Activated CD8-positive, alpha-beta T cell treated with anti-CD3 and anti-CD28 coated beads for 36 hours (primary cell): ENCODE measurements at regions not wholly inside any gene's neighbourhood (a gene's known extent, or its start where the extent isn't known, plus 50 kb on each side); places are given as distances from the start of the nearest gene placed in this dataset.

ENCODE experiments used
- ATAC-seq: fragments of 200-7000 bp; cut with Tn5 transposase; one replicate; pipeline ENCODE4 v1.10.0; 2021; ENCODE audit warnings: mild to moderate bottlenecking, moderate library complexity
- CTCF ChIA-PET: fragments of 350-600 bp; sonication (Branson Sonifier 250); formaldehyde crosslinking; loops from one replicate; lab custom pipeline; 2021; ENCODE audit warnings: antibody characterized with exemption; lab: Charles Lee
- POLR2A ChIA-PET: fragments of 350-600 bp; sonication (Branson Sonifier 250); formaldehyde crosslinking; loops from one replicate; lab custom pipeline; 2021; ENCODE audit warnings: antibody characterized with exemption; lab: Charles Lee
- DNase-seq: peaks from one replicate; pipeline ENCODE4 v3.0.0-alpha.2; 2020
- H3K27ac Mint-ChIP-seq: one replicate; pipeline ENCODE4 v1.8.0; 2021; ENCODE audit warnings: mild to moderate bottlenecking, mixed read lengths
- H3K27me3 Mint-ChIP-seq: one replicate; pipeline ENCODE4 v1.8.0; 2021; ENCODE audit warnings: mixed read lengths
- H3K36me3 Mint-ChIP-seq: one replicate; pipeline ENCODE4 v1.8.0; 2021; ENCODE audit warnings: low read depth, mixed read lengths
- H3K4me1 Mint-ChIP-seq: one replicate; pipeline ENCODE4 v1.8.0; 2021; ENCODE audit warnings: low read depth, mixed read lengths
- H3K4me3 Mint-ChIP-seq: one replicate; pipeline ENCODE4 v1.8.0; 2021; ENCODE audit warnings: mild to moderate bottlenecking, moderate library complexity, mixed read lengths
- H3K9me3 Mint-ChIP-seq: one replicate; pipeline ENCODE4 v1.8.0; 2021; ENCODE audit warnings: mixed read lengths
- intact Hi-C: fragments of 100-400 bp; cut with micrococcal nuclease; formaldehyde crosslinking; loops from one replicate; pipeline ENCODE4 v1.10.0; 2022
- TF ChIP-seq, protein P1 (sequence below): fragments of 200-600 bp; IDR thresholded peaks from one replicate; pipeline ENCODE4 v1.8.0; 2022; ENCODE audit warnings: antibody characterized with exemption, mild to moderate bottlenecking

DNA sequence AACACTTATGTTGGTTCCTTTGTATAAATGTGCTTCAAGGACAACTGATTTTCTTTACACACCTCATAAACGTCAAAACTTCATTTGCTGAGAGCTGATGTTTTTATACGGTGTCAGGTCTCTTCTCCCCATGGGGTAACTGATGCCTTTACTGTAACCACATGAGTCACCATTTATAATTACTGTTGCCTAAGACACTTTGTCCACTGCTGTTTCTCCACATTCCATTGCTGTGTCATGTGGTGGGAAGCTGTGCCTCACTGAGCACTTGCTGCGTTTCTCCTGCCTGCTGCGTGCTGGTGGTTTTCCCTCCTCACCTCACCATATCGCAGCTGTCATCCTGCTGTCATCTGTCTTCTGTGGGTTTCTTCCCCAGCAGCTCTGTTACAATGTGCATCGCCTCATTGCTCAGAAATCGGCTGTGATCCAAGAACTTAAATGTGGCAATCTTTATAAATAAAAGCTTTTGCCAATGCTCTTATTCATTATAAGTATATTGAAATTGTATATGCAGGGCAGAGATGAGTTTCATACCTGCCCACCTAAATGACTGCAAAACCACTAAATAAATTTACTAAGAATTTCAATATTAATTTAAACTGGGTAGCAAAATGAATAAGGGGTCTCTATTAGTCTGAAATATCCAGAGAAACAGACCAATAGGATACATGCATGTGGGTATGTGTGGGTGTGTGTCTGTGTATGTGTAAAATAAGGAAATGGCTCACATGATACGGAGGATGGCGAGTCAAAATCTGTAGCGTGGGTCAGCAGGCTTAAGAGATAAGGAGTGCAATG, 547.0 kb upstream of the SLITRK5 start:
- Mint-ChIP-seq H3K27me3 (no peaks in the 10 kb centered on the region), H3K4me1 (no peaks in the 10 kb centered on the region), H3K27ac (no peak overlapping the region), H3K9me3 (no peaks in the 10 kb centered on the region), H3K4me3 (no peak overlapping the region), H3K36me3 (no peaks in the 10 kb centered on the region)
- CTCF ChIA-PET, result no interaction called here
- TF ChIP-seq, protein P1, sequence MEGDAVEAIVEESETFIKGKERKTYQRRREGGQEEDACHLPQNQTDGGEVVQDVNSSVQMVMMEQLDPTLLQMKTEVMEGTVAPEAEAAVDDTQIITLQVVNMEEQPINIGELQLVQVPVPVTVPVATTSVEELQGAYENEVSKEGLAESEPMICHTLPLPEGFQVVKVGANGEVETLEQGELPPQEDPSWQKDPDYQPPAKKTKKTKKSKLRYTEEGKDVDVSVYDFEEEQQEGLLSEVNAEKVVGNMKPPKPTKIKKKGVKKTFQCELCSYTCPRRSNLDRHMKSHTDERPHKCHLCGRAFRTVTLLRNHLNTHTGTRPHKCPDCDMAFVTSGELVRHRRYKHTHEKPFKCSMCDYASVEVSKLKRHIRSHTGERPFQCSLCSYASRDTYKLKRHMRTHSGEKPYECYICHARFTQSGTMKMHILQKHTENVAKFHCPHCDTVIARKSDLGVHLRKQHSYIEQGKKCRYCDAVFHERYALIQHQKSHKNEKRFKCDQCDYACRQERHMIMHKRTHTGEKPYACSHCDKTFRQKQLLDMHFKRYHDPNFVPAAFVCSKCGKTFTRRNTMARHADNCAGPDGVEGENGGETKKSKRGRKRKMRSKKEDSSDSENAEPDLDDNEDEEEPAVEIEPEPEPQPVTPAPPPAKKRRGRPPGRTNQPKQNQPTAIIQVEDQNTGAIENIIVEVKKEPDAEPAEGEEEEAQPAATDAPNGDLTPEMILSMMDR, result no peak
- no peak for DNase-seq
- POLR2A ChIA-PET, result no interaction called here
- intact Hi-C loops, result no loop called here
- ATAC-seq, result no peak

DNA sequence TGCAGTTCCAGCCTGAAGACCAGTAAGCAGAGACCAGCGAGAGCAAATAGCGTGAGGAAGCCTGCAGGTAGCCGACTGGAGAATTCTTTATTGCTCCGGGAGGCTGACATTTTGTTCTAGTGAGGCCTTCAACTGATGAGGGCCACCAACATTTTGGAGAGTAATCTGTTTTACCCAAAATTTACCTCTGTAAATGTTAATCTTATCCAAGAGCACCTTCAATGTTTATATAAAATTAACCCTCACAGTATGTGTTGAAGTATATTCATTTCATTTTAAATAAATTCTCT, 546.4 kb upstream of the SLITRK5 start:
- Mint-ChIP-seq H3K36me3 (no peaks in the 10 kb centered on the region), H3K9me3 (peaks cover 1% of the 10 kb centered on the region), H3K27me3 (no peaks in the 10 kb centered on the region), H3K4me3 (no peak overlapping the region), H3K27ac (no peak overlapping the region), H3K4me1 (no peaks in the 10 kb centered on the region)
- intact Hi-C loops, result no loop called here
- CTCF ChIA-PET, result no interaction called here
- POLR2A ChIA-PET, result no interaction called here
- ATAC-seq (no peak), DNase-seq (no peak)
- TF ChIP-seq, protein P1, result no peak

DNA sequence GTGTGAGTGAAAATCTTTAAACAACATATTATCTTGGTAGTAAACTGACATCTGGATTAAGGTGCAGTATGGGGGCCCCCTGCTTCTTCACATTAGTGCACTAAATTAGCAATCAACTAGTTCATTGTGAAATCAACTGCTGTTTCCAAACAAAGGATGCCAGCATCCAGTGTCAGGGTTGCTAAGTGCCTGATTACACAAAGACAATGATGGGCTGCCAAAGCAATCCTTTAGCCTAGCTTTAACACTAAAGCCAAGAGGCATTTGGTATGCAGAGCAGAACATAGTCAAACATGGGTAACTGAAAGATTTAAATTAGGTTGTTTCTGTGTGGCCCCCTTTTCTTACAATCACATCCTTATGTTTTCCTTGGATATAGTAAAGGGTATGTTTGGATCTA, 543.1 kb upstream of the SLITRK5 start:
- Mint-ChIP-seq H3K27me3 (no peaks in the 10 kb centered on the region), H3K36me3 (no peaks in the 10 kb centered on the region), H3K4me1 (no peaks in the 10 kb centered on the region), H3K9me3 (peaks cover 2% of the 10 kb centered on the region), H3K27ac (no peak overlapping the region), H3K4me3 (no peak overlapping the region)
- POLR2A ChIA-PET, result no interaction called here
- CTCF ChIA-PET, result no interaction called here
- TF ChIP-seq, protein P1, result no peak
- intact Hi-C loops, result no loop called here
- ATAC-seq (no peak), DNase-seq (no peak)

DNA sequence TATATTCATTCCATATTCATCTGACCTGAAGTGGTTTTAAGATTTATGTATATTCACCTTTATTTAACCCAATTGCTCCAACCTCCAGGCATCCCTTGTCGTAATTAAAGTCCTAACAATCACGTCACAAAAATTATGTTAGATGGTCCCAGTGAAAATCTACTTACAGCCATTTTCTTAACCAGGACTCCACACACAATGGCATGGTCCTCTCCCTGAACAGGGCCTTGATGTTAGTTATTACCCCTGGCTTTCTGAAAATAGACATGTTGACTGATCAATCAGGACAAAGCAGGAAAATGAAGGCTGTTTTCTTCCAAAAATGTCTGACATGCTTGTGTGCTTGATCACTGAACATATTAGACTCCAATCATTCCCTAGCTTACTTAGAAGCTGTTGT, 542.7 kb upstream of the SLITRK5 start:
- intact Hi-C loops, result no loop called here
- CTCF ChIA-PET, result no interaction called here
- TF ChIP-seq, protein P1, result no peak
- POLR2A ChIA-PET, result no interaction called here
- DNase-seq (no peak), ATAC-seq (no peak)
- Mint-ChIP-seq H3K36me3 (no peaks in the 10 kb centered on the region), H3K27ac (no peak overlapping the region), H3K27me3 (no peaks in the 10 kb centered on the region), H3K4me3 (no peak overlapping the region), H3K4me1 (no peaks in the 10 kb centered on the region), H3K9me3 (peaks cover 2% of the 10 kb centered on the region)

DNA sequence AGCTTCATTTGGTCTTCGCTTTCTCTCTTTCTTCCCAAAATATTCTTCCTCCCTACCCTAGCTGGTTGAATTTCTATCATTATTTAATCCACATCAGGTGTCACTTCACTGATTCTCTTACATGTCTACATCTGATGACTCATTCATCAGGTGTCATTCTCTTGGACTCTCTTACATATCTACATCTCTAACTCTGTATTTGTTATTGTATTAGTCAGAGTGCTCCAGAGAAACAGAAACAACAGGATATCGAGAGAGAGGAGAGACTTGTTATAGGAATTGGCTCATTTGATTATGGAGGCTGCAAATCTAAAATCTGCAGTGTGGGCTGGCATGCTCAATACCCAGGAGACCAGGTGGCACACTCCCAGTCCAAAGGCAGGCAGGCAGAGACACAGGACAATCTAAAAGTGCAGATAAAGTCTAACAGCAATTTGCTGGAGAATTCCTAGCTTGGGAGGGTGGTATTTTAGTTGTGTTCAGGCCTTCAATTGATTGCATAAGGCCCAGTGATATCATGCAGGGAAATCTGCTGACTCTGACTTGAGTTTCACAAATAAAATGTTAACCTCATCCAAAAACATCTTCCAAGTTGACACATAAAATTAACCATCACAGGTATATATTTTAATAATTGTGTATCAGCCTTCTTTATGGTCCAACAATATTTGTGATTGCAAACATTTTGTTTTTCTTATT, 541.4 kb upstream of the SLITRK5 start:
- intact Hi-C loops, result no loop called here
- Mint-ChIP-seq H3K9me3 (peaks cover 2% of the 10 kb centered on the region), H3K4me3 (no peak overlapping the region), H3K4me1 (no peaks in the 10 kb centered on the region), H3K36me3 (no peaks in the 10 kb centered on the region), H3K27ac (no peak overlapping the region), H3K27me3 (no peaks in the 10 kb centered on the region)
- ChIA-PET CTCF (no interaction called here), POLR2A (no interaction called here)
- TF ChIP-seq, protein P1, result no peak
- no peak for ATAC-seq
- DNase-seq, result no peak
